Coronary artery (tissue), 2 donors: ENCODE measurements at regions not wholly inside any gene's neighbourhood (a gene's known extent, or its start where the extent isn't known, plus 50 kb on each side); places are given as distances from the start of the nearest gene placed in this dataset.

Experiments
- DNase-seq: peaks from one replicate; pipeline ENCODE4 v3.0.0-alpha.2; 2017; ENCODE audit warnings: low spot score
- H3K27ac ChIP-seq, 2 donors: fragments of 200-600 bp; sonication (generic); one replicate each; pipeline ENCODE4 v1.5.1; 2016 to 2019
- H3K4me3 ChIP-seq: fragments of 200-600 bp; sonication (generic); 2 replicates; pipeline ENCODE4 v1.5.1; 2016; ENCODE audit warnings: mild to moderate bottlenecking, moderate library complexity
- CTCF ChIP-seq: fragments of 200-600 bp; sonication (generic); IDR thresholded peaks from one replicate; pipeline ENCODE4 v1.5.1; 2019; ENCODE audit warnings: antibody characterized with exemption

- no peak overlapping the region for H3K27ac ChIP-seq
- no peak overlapping the region for H3K4me3 ChIP-seq
- TF ChIP-seq CTCF, result no peak
- DNase-seq, result no peak
Observed at GRCh38 chr4:110306303-110306702, 107.9 kb upstream of the ELOVL6 start.

GRCh38 chr4:110305455-110305854 lies 107.0 kb upstream of the ELOVL6 start:
- no peak overlapping the region for H3K27ac ChIP-seq
- no peak overlapping the region for H3K4me3 ChIP-seq
- no peak for DNase-seq
- no peak for TF ChIP-seq CTCF

GRCh38 chr4:110296892-110297291 lies 98.5 kb upstream of the ELOVL6 start:
- Histone ChIP-seq H3K4me3 (no peak overlapping the region), H3K27ac (no peak overlapping the region)
- DNase-seq, result no peak
- no peak for TF ChIP-seq CTCF

GRCh38 chr4:110294165-110294564 lies 95.8 kb upstream of the ELOVL6 start:
- no peak for TF ChIP-seq CTCF
- Histone ChIP-seq H3K4me3 (no peak overlapping the region), H3K27ac (no peak overlapping the region)
- no peak for DNase-seq

- Histone ChIP-seq H3K4me3 (no peak overlapping the region), H3K27ac (no peak overlapping the region)
- TF ChIP-seq CTCF, result no peak
- DNase-seq, result no peak
Observed at GRCh38 chr4:110292994-110293744, 94.8 kb upstream of the ELOVL6 start.

GRCh38 chr4:110290511-110290910 lies 92.1 kb upstream of the ELOVL6 start:
- Histone ChIP-seq H3K27ac (no peak overlapping the region), H3K4me3 (no peak overlapping the region)
- no peak for DNase-seq
- TF ChIP-seq CTCF, result no peak

- TF ChIP-seq CTCF, result no peak
- no peak overlapping the region for H3K4me3 ChIP-seq
- no peak for DNase-seq
- H3K27ac ChIP-seq, result no peak overlapping the region
Observed at GRCh38 chr4:110289601-110290100, 91.2 kb upstream of the ELOVL6 start.
